Smooth muscle cell (in vitro differentiated cells): ENCODE measurements at regions not wholly inside any gene's neighbourhood (a gene's known extent, or its start where the extent isn't known, plus 50 kb on each side); places are given as distances from the start of the nearest gene placed in this dataset.
"Not testable (repeated sequence)": the region's sequence is repeated elsewhere in the genome, so short reads cannot be mapped to it uniquely, and the experiment has no call there.

Source experiments
- DNase-seq: peaks from one replicate; lab custom pipeline; 2025; ENCODE audit not compliant: unreplicated experiment; lab: John Stamatoyannopoulos, UW
- H2AFZ ChIP-seq: fragments of 200-600 bp; sonication (generic); 2 replicates; pipeline ENCODE4 v1.6.0; 2016; ENCODE audit warnings: antibody characterized with exemption, low read depth, mild to moderate bottlenecking
- H3F3A ChIP-seq: fragments of 200-600 bp; sonication (generic); 2 replicates; pipeline ENCODE4 v1.6.0; 2017; ENCODE audit warnings: antibody characterized with exemption, low read depth
- H3K27ac ChIP-seq: fragments of 200-600 bp; sonication (generic); 2 replicates; pipeline ENCODE4 v1.5.1; 2016; ENCODE audit warnings: low read depth, mild to moderate bottlenecking
- H3K27me3 ChIP-seq: fragments of 200-600 bp; sonication (generic); 2 replicates; pipeline ENCODE4 v1.6.1; 2016; ENCODE audit warnings: low read depth, mild to moderate bottlenecking
- H3K36me3 ChIP-seq: fragments of 200-600 bp; sonication (generic); 2 replicates; pipeline ENCODE4 v1.5.1; 2016; ENCODE audit warnings: low read depth
- H3K4me1 ChIP-seq: fragments of 200-600 bp; sonication (generic); 2 replicates; pipeline ENCODE4 v1.5.1; 2016; ENCODE audit warnings: low read depth
- H3K4me2 ChIP-seq: fragments of 200-600 bp; sonication (generic); 2 replicates; pipeline ENCODE4 v1.6.0; 2016; ENCODE audit warnings: mild to moderate bottlenecking
- H3K4me3 ChIP-seq: fragments of 200-600 bp; sonication (generic); 2 replicates; pipeline ENCODE4 v1.5.1; 2016; ENCODE audit warnings: mild to moderate bottlenecking
- H3K79me2 ChIP-seq: fragments of 200-600 bp; sonication (generic); 2 replicates; pipeline ENCODE4 v1.6.0; 2016; ENCODE audit warnings: low read depth, mild to moderate bottlenecking
- H3K9ac ChIP-seq: fragments of 200-600 bp; sonication (generic); 2 replicates; pipeline ENCODE4 v1.6.0; 2016; ENCODE audit warnings: low read depth
- H3K9me3 ChIP-seq: fragments of 200-600 bp; sonication (generic); replicated peaks from 2 replicates; pipeline ENCODE4 v1.5.1; 2016; ENCODE audit warnings: low read depth
- H4K20me1 ChIP-seq: fragments of 200-600 bp; sonication (generic); 2 replicates; pipeline ENCODE4 v1.6.0; 2016; ENCODE audit warnings: low read depth
- WGBS: methylation state at CpG from one replicate; pipeline ENCODE4 v1.1.7; 2016; ENCODE audit warnings: low lambda C conversion rate; 5-methylcytosine and 5-hydroxymethylcytosine counted together

DNA sequence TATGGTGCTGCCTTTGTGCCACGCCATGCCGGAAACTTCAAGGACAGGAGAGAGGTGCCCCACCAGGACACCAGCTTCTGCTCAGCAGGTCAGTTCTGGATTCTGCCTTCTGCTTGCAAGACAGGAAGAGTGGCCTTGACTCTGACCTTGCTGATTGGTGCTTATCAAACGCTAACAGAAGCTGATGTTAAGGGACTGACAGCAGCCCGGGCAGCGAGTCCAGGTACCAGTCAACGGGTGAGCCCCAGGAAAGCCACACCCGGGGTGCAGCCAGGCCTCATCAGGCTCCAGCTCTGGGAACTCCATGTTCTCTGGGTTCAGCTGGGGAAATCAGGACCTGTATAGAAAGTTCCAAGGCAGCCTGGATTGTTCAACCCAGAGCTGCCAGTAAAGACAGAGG is 116.8 kb upstream of the MTLN start:
- not testable (repeated sequence) for H2AFZ ChIP-seq, H3F3A ChIP-seq, H3K27ac ChIP-seq, DNase-seq, H3K4me3 ChIP-seq, H4K20me1 ChIP-seq, H3K4me2 ChIP-seq, H3K79me2 ChIP-seq, H3K27me3 ChIP-seq, H3K9ac ChIP-seq, H3K9me3 ChIP-seq, H3K36me3 ChIP-seq, H3K4me1 ChIP-seq
- WGBS = 87% methylated on average over 5 of the region's 7 CpGs

DNA sequence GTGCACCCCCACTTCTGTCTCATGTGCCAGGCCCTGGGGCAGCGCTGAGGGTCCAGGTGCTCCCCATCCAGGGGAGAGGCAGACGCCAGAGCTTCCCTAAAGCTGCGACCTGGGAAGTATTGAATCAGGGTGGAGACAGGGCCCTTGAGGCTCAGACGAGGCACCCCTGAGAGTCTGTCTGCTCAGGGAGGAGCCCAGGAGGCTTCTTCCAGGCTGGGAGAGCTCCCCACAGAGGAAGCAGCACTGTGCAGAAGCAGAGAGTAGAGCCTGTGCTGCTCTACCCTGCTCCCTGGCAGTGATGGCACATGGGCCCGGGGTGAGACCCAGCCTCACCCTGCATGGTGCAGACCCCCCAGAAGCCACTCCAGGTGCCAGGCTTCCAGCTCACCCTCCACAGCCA is 116.3 kb upstream of the MTLN start:
- WGBS = 96% methylated on average over 5 of the region's 5 CpGs
- H3K79me2 ChIP-seq, H3K4me2 ChIP-seq, H3K4me3 ChIP-seq, H3K9me3 ChIP-seq, H3K36me3 ChIP-seq, H3K4me1 ChIP-seq, H3F3A ChIP-seq, H3K27me3 ChIP-seq, H4K20me1 ChIP-seq, DNase-seq, H3K27ac ChIP-seq, H3K9ac ChIP-seq, H2AFZ ChIP-seq: not testable (repeated sequence)

DNA sequence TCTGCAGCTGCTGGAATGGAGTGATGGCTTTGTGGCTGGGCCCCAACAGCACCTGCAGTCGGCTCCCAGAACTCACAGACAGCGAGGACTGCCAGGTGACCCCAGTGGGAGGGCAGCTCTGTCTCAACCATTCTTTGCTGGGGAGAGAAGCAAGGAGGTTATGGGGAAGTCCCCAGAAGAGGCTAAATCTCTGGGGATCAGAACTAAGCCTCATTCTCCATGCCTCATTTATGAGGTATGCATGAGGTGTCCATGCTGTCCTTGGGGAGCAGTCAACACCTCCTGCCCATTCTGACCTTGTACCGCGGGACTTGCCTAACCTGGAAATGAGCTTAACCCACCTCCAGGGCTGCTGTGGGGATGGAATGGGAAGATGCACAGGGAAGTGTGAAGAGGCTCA is 111.5 kb upstream of the MTLN start:
- no CpG with 5 or more reads among the region's 4 CpGs for WGBS
- not testable (repeated sequence) for H2AFZ ChIP-seq, H3F3A ChIP-seq, H3K9me3 ChIP-seq, H4K20me1 ChIP-seq, DNase-seq, H3K27ac ChIP-seq, H3K4me3 ChIP-seq, H3K4me1 ChIP-seq, H3K9ac ChIP-seq, H3K27me3 ChIP-seq, H3K79me2 ChIP-seq, H3K36me3 ChIP-seq, H3K4me2 ChIP-seq

DNA sequence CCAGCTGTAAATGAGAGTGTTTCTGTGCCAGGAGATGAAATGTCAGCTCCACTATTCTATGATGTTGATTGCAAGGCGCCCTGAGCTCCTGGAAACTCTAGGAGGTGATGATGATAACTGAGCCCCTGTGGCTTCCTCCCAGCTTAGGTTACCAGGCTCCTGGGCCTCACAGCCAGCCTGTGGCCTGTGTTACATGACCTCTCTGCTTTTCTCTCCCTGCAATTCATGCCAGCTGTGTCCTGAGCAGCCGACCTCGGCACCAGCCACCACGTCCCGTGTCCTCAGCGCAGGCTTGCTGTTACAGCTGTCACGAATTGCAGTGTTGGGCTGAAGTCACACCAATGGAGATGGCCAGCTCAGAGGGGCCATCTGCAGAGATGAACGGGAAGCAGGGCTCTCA is 110.2 kb upstream of the MTLN start:
- not testable (repeated sequence) for H2AFZ ChIP-seq

DNA sequence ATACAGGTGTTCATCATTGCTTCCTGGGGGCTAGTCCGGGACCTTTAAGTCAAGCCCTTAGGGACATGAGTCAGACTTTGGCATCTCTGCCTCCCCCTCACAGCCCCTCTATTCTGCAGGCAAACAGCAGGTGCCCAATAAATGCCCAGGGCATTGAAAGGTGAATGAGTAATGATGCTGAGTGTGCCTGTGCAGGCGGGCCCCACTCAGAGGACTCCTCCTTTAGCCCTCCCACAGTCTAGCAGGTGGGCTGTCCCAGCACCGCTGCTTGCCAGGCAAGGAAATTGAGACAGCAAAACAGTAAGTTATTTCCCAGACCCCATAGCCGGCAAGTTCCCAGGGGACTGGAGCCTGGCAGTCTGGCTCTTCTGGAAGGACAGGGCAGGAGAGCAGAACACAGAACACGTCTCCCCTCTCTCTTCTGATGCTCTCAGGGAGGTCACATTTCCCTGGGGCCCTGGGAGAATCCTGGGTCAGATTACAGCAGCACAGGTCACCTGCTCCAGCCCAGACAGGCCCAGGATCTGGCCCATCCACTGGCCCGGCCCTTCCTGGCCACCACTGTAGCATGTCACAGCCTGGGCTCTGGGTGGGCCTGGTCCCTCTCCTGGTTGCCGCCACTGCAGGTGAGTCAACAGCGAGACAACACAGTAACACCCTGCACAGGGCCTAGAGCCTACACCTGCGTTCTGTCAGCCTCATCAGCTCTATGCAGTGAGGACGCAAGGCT is 108.7 kb upstream of the MTLN start:
- not testable (repeated sequence) for H2AFZ ChIP-seq, H3K4me2 ChIP-seq, H3K36me3 ChIP-seq, DNase-seq, H3K27me3 ChIP-seq, H4K20me1 ChIP-seq, H3K4me1 ChIP-seq, H3K79me2 ChIP-seq, H3K4me3 ChIP-seq, H3F3A ChIP-seq, H3K27ac ChIP-seq, H3K9me3 ChIP-seq, H3K9ac ChIP-seq
- WGBS = no CpG with 5 or more reads among the region's 10 CpGs

More for the DNA sequence above, 110.2 kb upstream of the MTLN start:
- not testable (repeated sequence) for H3K27ac ChIP-seq, H3K27me3 ChIP-seq, H3K9ac ChIP-seq, DNase-seq, H3K4me3 ChIP-seq, H3K9me3 ChIP-seq, H3K4me1 ChIP-seq, H4K20me1 ChIP-seq, H3F3A ChIP-seq, H3K36me3 ChIP-seq, H3K4me2 ChIP-seq, H3K79me2 ChIP-seq
- WGBS = no CpG with 5 or more reads among the region's 8 CpGs

DNA sequence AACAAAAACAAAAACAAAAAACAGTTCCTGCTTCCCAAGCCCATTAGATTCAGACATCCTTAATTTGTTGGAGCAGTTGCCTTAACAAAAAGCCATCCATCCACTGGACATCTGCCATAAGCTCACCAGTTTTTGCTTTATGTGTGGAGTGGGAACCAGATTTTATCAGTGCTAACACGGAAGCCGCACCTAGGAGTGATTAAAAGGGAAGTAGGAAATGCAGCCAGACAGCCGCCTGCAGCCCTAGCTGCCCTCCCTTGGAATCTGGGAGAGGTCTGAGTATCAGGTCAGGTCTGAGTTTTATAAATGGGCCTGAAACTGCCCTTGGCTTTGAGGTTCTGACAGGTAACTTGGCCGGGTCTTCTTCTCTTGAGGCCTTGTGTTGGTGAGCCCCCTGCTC is 106.6 kb upstream of the MTLN start:
- H3K4me2 ChIP-seq, H3F3A ChIP-seq, H3K4me3 ChIP-seq, H4K20me1 ChIP-seq, H3K9ac ChIP-seq, H3K4me1 ChIP-seq, DNase-seq, H3K36me3 ChIP-seq, H3K27ac ChIP-seq, H2AFZ ChIP-seq, H3K27me3 ChIP-seq, H3K9me3 ChIP-seq, H3K79me2 ChIP-seq: not testable (repeated sequence)
- whole genome bisulfite sequencing = no CpG with 5 or more reads among the region's 4 CpGs

DNA sequence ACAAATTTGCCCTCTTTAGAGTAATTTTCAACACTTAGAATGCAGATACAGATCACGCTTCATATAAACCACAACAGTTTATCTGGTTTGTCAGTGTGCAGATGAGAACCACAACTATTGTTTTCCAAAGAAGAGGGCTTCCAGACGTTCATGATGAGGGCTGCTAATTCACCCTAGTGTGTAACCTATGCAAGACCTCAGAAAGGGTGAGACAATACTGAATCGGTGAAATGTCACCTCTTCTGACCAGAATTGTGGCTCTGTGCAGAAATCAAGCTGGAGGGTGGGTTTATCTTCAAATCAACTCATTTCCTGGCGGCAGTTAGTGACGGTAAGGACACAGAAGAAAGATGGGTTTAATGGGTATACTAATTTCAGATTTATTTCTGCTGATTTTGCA is 105.0 kb upstream of the MTLN start:
- not testable (repeated sequence) for H4K20me1 ChIP-seq, H3K4me2 ChIP-seq, H3K36me3 ChIP-seq, H3K4me1 ChIP-seq, H3K79me2 ChIP-seq, H3K9me3 ChIP-seq, H3F3A ChIP-seq, H3K27ac ChIP-seq, DNase-seq, H2AFZ ChIP-seq, H3K27me3 ChIP-seq, H3K4me3 ChIP-seq, H3K9ac ChIP-seq
- WGBS = no CpG with 5 or more reads among the region's 5 CpGs

DNA sequence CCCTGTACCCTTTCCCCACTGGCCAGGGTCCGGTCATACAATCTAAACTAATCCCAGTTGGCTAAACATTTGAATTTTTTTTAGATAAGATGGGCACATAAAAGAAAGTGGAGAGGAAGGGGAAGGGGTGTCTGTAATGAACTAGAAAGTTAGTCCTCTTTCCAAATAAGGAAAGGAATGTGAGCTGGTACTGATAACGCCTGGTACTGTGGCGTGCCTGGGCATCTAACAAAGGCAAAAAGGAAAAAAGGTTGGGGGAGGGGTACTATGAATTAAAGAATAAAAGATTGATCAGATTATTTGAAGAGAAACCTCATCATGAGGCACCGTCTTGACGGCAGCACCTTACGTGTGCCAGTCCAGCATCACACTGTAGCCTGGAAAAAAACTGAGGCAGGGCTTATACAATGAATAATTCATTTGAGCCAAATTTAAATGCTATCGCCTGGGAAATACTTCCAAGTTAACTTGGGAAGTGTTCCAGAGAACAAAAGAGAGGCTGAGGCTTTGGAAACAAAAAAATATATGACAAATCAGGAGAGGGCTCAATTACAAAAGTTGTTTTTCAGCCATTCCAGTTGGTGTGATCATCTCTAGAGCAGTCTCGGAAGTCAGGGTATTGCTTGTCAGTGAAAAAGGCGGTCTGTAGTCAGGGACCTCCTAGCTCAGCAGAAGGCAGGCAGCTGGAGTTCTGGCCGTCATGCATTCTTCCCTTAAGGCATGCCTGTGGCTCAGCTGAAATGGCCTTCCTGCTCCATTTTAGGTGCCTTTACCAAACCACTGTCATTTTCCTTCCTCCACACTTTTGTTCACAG is 103.9 kb upstream of the MTLN start:
- WGBS = no CpG with 5 or more reads among the region's 10 CpGs
- not testable (repeated sequence) for H3K9ac ChIP-seq, H3K36me3 ChIP-seq, H3K4me3 ChIP-seq, H3K27me3 ChIP-seq, DNase-seq, H3K9me3 ChIP-seq, H3K79me2 ChIP-seq, H3K4me2 ChIP-seq, H2AFZ ChIP-seq, H4K20me1 ChIP-seq, H3K4me1 ChIP-seq, H3K27ac ChIP-seq, H3F3A ChIP-seq
